Adipocyte (in vitro differentiated cells): ENCODE measurements at regions not wholly inside any gene's neighbourhood (a gene's known extent, or its start where the extent isn't known, plus 50 kb on each side); places are given as distances from the start of the nearest gene placed in this dataset.

ENCODE experiments used
- DNase-seq: peaks from one replicate; pipeline ENCODE4 v3.0.0-alpha.2; 2015; ENCODE audit warnings: low read depth
- H3K27me3 ChIP-seq: replicated peaks from 2 replicates; pipeline ENCODE4 v1.7.0; 2013; ENCODE audit warnings: mild to moderate bottlenecking, low read length, moderate library complexity; ENCODE audit not compliant: control insufficient read depth, insufficient read depth
- H3K36me3 ChIP-seq: 2 replicates; pipeline ENCODE4 v1.7.0; 2013; ENCODE audit warnings: low read length, mild to moderate bottlenecking, moderate library complexity; ENCODE audit not compliant: control insufficient read depth, insufficient read depth, severe bottlenecking
- H3K4me1 ChIP-seq: 2 replicates; pipeline ENCODE4 v1.7.0; 2013; ENCODE audit warnings: mild to moderate bottlenecking, low read length, moderate library complexity; ENCODE audit not compliant: control insufficient read depth, insufficient read depth
- H3K4me3 ChIP-seq: 2 replicates; pipeline ENCODE4 v1.7.0; 2013; ENCODE audit warnings: mild to moderate bottlenecking, low read length, moderate library complexity
- H3K9ac ChIP-seq: 2 replicates; pipeline ENCODE4 v1.7.0; 2013; ENCODE audit warnings: mild to moderate bottlenecking, low read length, moderate library complexity
- H3K9me3 ChIP-seq: 2 replicates; pipeline ENCODE4 v1.7.0; 2013; ENCODE audit warnings: mild to moderate bottlenecking, low read length, moderate library complexity; ENCODE audit not compliant: control insufficient read depth

DNA sequence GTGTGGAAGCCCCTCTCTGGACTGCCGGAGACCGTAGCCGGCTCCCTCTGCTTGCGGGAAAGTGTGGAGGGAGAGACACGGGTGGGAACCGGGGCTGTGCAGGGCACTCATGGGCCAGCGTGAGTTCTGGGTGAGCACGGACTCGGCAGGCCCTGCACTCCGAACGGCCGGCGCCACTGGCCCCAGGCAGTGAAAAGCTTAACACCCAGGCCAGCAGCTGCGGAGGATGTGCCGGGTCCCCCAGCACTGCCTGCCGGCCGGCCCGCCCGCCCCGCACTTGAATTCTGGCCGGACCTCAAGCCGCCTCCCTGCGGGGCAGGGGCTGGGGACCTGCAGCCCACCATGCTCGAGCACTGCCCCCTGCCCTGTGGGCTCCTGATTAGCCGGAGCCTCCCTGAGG lies 147.0 kb downstream of the FGF9 start:
- H3K36me3 ChIP-seq: no peaks in the 10 kb centered on the region
- H3K9ac ChIP-seq: no peak overlapping the region
- no peaks in the 10 kb centered on the region for H3K4me1 ChIP-seq
- no peak overlapping the region for H3K4me3 ChIP-seq
- H3K27me3 ChIP-seq: peaks cover 2% of the 10 kb centered on the region
- DNase-seq: no peak
- H3K9me3 ChIP-seq: no peaks in the 10 kb centered on the region

DNA sequence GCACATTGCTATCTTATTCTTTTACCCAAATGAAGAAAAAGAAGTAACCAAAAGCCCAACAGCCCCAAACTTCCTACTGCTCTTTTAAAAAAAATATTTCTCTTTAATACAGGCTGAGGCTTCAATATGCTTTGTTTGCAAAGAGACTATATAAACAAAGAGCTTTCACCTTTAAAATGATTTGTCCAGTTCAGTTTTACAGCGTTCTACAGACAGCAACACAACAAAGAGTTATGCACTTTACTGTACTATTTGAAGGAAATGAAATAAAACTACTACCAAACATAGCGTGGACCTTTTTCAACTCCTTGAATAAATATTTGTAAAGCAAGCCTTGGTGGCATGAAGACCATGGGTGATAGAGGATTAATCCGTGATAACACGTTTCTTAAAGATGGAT lies 151.2 kb downstream of the FGF9 start:
- Histone ChIP-seq H3K9me3 (no peaks in the 10 kb centered on the region), H3K36me3 (no peaks in the 10 kb centered on the region), H3K27me3 (no peaks in the 10 kb centered on the region), H3K9ac (no peak overlapping the region), H3K4me3 (no peak overlapping the region), H3K4me1 (no peaks in the 10 kb centered on the region)
- no peak for DNase-seq

DNA sequence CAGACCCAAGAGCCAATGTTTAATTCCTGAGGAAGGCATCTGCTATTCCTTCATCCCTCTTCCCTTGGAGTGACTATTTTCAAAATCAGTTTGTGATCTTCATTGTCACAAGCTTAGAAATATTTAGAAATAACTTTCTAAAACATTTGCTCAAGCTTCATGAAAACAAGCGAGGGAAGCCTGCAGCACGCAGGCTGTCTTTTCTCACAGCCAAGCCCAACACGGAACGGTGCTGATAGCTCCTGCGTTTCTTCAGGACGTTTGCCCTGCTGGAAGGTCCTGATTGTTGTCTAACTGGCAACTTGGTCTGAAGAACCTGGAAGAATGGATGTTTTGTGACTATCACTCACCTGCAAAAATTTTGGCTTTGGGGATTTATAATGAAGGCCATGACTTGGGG lies 152.5 kb downstream of the FGF9 start:
- H3K27me3 ChIP-seq: no peaks in the 10 kb centered on the region
- no peaks in the 10 kb centered on the region for H3K36me3 ChIP-seq
- H3K9ac ChIP-seq: no peak overlapping the region
- DNase-seq: no peak
- no peak overlapping the region for H3K4me3 ChIP-seq
- no peaks in the 10 kb centered on the region for H3K9me3 ChIP-seq
- no peaks in the 10 kb centered on the region for H3K4me1 ChIP-seq

DNA sequence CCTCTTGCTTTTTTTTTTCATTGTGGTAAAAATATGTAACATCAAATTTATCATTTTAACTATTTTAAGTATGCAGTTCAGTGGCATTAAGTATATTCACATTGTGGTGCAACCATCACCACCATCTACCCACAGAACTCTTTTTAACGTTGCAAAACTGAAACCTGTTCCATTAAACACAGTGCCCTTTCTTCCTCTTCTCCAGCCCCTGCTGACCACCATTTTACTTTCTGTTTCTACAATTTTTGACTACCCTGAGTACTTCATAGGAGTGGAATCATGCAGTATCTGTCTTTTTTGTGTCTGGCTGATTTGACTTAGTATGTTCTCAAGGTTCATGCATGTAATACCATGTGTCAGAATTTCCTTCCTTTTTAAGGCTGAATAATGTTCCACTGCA lies 153.1 kb downstream of the FGF9 start:
- H3K4me3 ChIP-seq: no peak overlapping the region
- no peak overlapping the region for H3K9ac ChIP-seq

DNA sequence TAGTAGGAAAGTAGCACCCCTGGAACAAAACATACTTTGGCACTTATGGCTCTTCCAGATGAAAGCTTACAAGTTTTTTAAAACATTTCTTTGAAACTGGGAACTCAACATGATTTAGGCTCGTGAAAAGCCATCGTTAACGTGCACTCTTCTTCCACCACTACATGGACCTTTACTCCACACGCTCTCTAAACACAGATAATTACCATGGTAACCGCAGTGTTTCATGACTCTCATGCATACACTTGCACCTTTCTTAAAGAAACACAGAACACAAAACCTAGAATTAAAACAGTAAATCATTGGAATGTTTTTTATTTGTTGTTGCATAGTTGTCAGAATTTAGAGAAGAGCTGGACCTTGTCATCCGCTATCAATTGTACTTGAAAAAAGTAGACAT lies 154.3 kb downstream of the FGF9 start:
- Histone ChIP-seq H3K36me3 (no peaks in the 10 kb centered on the region), H3K27me3 (no peaks in the 10 kb centered on the region), H3K4me3 (no peak overlapping the region), H3K9me3 (no peaks in the 10 kb centered on the region), H3K4me1 (no peaks in the 10 kb centered on the region), H3K9ac (no peak overlapping the region)
- DNase-seq: no peak

More for the DNA sequence above, 153.1 kb downstream of the FGF9 start:
- Histone ChIP-seq H3K27me3 (no peaks in the 10 kb centered on the region), H3K4me1 (no peaks in the 10 kb centered on the region), H3K9me3 (no peaks in the 10 kb centered on the region), H3K36me3 (no peaks in the 10 kb centered on the region)
- DNase-seq: no peak

DNA sequence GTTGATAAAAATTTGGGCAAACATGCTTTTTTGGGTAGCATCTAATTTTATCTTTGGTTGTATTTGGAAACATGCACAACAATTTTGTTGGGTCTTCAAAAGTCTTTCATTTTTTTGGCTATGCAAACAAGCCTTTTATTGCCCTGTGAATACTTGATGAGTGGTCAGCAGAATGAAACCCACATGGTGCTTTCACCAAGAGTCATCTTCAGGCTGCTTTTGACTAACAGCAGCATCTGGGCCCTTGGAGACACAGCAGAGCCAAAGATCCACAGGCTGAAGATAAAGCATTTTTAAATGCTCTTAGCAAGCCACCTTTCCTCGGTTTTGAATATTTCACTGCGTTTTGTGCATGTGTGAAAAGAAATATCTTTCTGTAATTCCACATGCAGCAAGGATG lies 154.9 kb downstream of the FGF9 start:
- Histone ChIP-seq H3K4me1 (no peaks in the 10 kb centered on the region), H3K36me3 (no peaks in the 10 kb centered on the region), H3K9ac (no peak overlapping the region), H3K9me3 (no peaks in the 10 kb centered on the region), H3K4me3 (no peak overlapping the region), H3K27me3 (no peaks in the 10 kb centered on the region)
- no peak for DNase-seq

DNA sequence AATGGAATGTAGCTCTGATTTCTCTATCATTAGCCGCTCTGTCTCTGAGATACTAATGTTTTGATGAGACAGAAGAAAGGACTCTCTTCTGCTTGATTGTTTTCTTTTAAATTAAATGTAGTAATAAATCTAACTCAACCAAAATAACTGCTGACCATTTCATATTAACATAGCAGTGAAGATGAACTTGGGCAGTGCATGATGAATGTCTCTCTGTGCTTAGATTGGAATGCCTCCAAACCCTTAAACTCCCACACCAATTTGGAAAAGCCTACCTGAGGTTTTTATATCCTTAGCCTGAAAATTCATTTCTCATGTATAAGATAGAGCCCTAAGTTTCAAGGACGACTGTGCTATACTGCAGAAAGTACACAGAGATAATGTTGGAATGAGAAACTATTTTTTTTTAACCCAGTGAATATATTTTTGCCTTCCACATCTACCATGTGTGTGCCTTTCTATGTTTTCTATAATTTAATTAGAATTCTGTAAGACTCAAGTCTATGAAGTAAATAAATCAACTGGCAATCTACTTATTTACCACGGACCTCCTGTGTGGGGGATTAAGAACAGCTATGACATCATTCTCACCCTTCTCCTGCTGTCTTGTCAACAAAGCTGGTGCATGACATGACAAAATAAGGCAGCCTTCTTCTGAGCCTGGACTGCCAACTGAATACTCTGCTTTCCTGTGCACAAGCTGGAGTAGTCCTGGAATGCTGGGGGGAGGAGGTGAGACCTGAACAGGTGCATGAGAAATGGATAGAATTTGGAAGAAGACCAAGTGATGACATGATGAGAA lies 155.5 kb downstream of the FGF9 start:
- H3K27me3 ChIP-seq: no peaks in the 10 kb centered on the region
- no peaks in the 10 kb centered on the region for H3K9me3 ChIP-seq
- no peak overlapping the region for H3K9ac ChIP-seq
- no peaks in the 10 kb centered on the region for H3K4me1 ChIP-seq
- no peak for DNase-seq
- no peak overlapping the region for H3K4me3 ChIP-seq
- no peaks in the 10 kb centered on the region for H3K36me3 ChIP-seq

DNA sequence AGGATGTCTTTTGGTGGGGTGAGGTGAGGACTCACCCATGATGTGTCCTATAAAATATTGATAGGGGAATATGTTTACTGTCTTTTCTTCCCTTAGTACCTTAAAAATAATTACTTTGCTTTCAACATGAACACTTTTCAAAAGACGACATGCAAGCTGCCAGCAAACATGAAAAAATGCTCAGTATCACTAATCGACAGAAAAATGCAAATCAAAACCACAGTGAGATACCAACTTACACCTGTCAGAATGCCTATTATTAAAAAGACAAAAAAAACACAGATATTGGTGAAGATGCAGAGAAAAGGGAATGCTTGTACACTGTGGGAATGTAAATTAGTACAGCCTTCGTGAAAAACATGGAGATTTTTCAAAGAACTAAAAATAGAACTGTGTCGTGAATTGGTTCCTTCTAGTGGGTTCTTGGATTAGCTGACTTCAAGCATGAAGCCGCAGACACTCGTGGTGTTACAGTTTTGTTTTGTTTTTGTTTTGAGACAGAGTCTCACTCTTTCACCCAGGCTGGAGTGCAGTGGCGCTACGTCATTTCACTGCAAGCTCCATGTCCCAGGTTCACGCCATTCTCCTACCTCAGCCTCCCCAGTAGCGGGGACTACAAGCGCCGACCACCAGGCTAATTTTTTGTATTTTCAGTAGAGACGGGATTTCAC lies 160.9 kb downstream of the FGF9 start:
- Histone ChIP-seq H3K4me3 (no peak overlapping the region), H3K36me3 (no peaks in the 10 kb centered on the region), H3K9me3 (no peaks in the 10 kb centered on the region), H3K9ac (no peak overlapping the region), H3K4me1 (no peaks in the 10 kb centered on the region), H3K27me3 (no peaks in the 10 kb centered on the region)
- no peak for DNase-seq

DNA sequence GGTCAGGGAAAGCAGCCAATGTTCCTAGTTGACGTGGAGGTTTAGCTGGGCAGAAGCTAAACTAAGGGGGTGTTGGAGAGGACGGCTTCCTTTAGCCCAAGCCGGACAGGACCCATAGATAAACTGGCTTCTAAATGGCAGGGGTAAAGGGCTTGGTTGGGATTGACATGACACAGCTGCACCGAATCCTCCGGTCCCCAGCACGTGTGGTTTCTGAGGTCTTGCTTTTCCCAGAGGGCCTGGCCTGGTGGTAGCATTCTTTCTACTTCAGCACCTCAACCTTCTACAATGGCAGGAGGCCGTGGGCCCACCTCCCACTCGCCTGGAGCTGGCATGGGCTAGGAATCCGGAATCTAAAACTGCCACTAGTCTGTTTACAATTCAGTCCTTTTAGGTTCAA lies 163.0 kb downstream of the FGF9 start:
- no peak overlapping the region for H3K9ac ChIP-seq
- DNase-seq: no peak

DNA sequence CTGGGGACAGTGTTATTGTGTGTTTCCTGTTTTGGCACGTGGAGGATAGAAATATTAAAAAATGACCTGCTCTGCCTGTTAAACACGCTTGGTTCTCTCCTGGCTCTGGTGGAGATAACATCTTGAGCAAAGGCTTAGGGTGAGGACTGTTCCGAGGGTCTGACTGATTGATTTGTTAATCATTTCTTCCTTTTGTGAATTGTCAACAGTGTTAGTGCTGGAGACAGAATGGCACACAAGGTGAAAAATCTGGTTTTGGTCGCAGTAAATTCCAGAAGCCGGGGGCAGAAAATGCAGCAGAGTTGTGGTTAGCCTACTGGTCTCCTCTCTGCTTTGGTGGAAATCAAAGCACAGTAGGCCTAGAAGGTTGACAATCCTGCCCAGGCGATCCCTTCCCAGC lies 163.6 kb downstream of the FGF9 start:
- H3K27me3 ChIP-seq: no peaks in the 10 kb centered on the region
- no peak for DNase-seq
- H3K4me1 ChIP-seq: no peaks in the 10 kb centered on the region
- no peak overlapping the region for H3K9ac ChIP-seq
- H3K9me3 ChIP-seq: no peaks in the 10 kb centered on the region
- H3K4me3 ChIP-seq: no peak overlapping the region
- no peaks in the 10 kb centered on the region for H3K36me3 ChIP-seq

More for the DNA sequence above, 163.0 kb downstream of the FGF9 start:
- H3K27me3 ChIP-seq: no peaks in the 10 kb centered on the region
- no peaks in the 10 kb centered on the region for H3K9me3 ChIP-seq
- no peaks in the 10 kb centered on the region for H3K36me3 ChIP-seq
- H3K4me3 ChIP-seq: no peak overlapping the region
- H3K4me1 ChIP-seq: no peaks in the 10 kb centered on the region

DNA sequence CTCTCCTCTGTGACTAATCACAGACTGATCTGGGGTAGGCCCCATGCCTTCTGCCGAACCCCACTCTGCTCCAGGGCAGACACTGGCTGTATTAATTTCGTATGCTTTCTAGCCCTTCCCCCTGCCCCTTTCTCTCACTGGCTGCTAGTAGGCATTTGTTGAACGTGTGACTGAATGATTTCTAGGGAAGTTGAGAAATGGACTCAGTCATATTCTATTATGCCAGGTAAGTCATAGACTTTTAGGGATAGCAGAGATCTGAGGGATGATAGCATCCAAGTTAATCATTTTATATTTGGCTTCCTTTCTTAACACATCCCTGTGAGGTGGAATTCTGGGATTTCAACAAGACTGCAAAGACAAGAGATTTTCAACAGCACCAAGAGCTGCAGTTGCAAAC lies 166.4 kb downstream of the FGF9 start:
- Histone ChIP-seq H3K27me3 (no peaks in the 10 kb centered on the region), H3K4me1 (no peaks in the 10 kb centered on the region), H3K36me3 (no peaks in the 10 kb centered on the region), H3K9ac (no peak overlapping the region), H3K4me3 (no peak overlapping the region), H3K9me3 (no peaks in the 10 kb centered on the region)
- no peak for DNase-seq
